BLaER1 (cell line): ENCODE measurements at regions not wholly inside any gene's neighbourhood (a gene's known extent, or its start where the extent isn't known, plus 50 kb on each side); places are given as distances from the start of the nearest gene placed in this dataset.

ENCODE experiments used
- H3K27ac ChIP-seq: shearing (Covaris generic); formaldehyde crosslinking; 2 replicates; pipeline ENCODE4 v1.8.1; 2022
- H3K27me3 ChIP-seq: shearing (Covaris generic); formaldehyde crosslinking; 2 replicates; pipeline ENCODE4 v1.8.1; 2022
- H3K36me3 ChIP-seq: shearing (Covaris generic); formaldehyde crosslinking; 2 replicates; pipeline ENCODE4 v1.8.1; 2022
- H3K4me1 ChIP-seq: shearing (Covaris generic); formaldehyde crosslinking; 2 replicates; pipeline ENCODE4 v1.8.1; 2022
- H3K4me2 ChIP-seq: shearing (Covaris generic); formaldehyde crosslinking; 2 replicates; pipeline ENCODE4 v1.8.1; 2022
- H3K4me3 ChIP-seq: shearing (Covaris generic); formaldehyde crosslinking; 2 replicates; pipeline ENCODE4 v1.8.1; 2022
- H3K9ac ChIP-seq: shearing (Covaris generic); formaldehyde crosslinking; 2 replicates; pipeline ENCODE4 v1.8.1; 2022
- H3K9me3 ChIP-seq: shearing (Covaris generic); formaldehyde crosslinking; 2 replicates; pipeline ENCODE4 v1.8.1; 2022
- H4K20me1 ChIP-seq: shearing (Covaris generic); formaldehyde crosslinking; 2 replicates; pipeline ENCODE4 v1.8.1; 2022
- Cebpa-rat ChIP-seq: shearing (Covaris generic); IDR thresholded peaks from 2 replicates; pipeline ENCODE4 v1.8.1; 2022

DNA sequence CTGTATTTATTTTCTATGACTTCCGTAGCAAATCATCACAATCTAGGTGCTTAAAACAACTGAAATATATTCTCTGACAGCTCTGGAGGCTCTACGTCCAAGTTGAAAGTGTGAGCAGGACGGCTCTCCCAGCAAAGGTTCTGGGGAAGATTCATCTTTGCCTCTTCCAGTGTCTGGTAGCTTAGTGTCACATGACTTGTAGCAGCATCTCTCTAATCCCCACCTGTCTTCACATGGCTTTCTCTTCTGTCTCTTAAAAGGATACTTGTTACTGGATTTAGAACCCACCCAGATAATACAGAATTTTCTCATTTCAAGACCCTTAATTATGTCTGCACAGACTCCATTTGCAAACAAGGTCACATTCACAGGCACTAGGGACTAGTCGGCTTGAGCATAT, 687.7 kb upstream of the RBFOX1 start:
- H3K9me3 ChIP-seq = no peaks in the 10 kb centered on the region
- H3K9ac ChIP-seq = no peak overlapping the region
- no peaks in the 10 kb centered on the region for H4K20me1 ChIP-seq
- no peak for TF ChIP-seq Cebpa-rat
- H3K4me3 ChIP-seq = no peak overlapping the region
- no peak overlapping the region for H3K4me2 ChIP-seq
- H3K27ac ChIP-seq = no peak overlapping the region
- no peaks in the 10 kb centered on the region for H3K4me1 ChIP-seq
- no peaks in the 10 kb centered on the region for H3K36me3 ChIP-seq
- peaks cover 13% of the 10 kb centered on the region; the same call in 1 of the 2 replicates for H3K27me3 ChIP-seq

DNA sequence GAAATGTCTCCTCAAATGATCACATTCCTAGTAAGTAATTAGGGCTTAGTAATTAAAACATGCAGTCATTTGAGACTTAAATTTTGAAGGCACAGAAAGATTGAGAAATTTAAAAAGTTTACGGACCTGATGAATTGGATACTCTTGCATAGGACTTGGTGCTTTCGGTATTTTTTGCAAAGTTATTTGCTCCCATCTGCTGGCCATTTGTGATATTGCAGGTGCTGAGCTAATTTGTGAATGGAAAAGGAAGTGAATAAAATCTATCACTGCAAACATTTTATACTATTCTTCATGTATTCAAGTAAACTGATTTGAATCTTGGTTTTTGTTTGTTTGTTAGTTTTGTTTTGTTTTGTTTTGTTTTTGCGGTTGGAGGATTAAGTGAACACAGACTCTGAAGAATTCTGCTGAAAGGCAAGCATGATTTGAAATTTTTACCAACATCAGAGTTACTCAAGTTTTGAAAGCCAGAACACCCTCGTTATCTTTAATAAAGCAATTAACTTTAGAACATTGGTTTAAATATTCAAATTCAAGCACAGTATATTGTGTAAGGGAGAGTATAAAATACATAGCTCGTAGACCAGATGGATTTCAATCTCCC, 689.5 kb upstream of the RBFOX1 start:
- Histone ChIP-seq H3K4me1 (no peaks in the 10 kb centered on the region), H3K9me3 (no peaks in the 10 kb centered on the region), H4K20me1 (no peaks in the 10 kb centered on the region), H3K27ac (no peak overlapping the region), H3K9ac (no peak overlapping the region), H3K36me3 (no peaks in the 10 kb centered on the region), H3K4me3 (no peak overlapping the region), H3K4me2 (no peak overlapping the region), H3K27me3 (peaks cover 13% of the 10 kb centered on the region; the same call in 1 of the 2 replicates)
- TF ChIP-seq Cebpa-rat = no peak

DNA sequence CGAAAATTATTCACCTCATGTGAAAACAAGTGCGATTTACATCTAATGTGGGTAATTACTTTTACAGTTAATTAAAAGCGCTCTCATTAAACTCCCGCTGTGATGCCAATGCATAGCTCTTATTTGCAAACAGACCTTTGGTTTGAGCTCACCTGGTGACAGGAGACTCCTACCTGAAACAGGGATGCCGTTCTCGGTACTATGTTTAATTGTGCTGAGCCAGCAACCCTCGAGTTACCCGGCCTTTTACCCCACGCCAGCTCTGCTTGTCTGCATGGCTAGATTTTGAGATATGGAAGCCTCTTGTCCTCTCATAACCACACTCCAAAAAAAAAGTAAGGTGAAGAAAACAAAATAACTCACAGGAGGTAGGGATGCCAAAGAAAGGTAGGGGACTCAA, 690.4 kb upstream of the RBFOX1 start:
- H4K20me1 ChIP-seq = no peaks in the 10 kb centered on the region
- H3K36me3 ChIP-seq = no peaks in the 10 kb centered on the region
- no peak overlapping the region for H3K4me3 ChIP-seq
- H3K27me3 ChIP-seq = peaks cover 13% of the 10 kb centered on the region; the same call in 1 of the 2 replicates
- no peaks in the 10 kb centered on the region for H3K9me3 ChIP-seq
- no peak overlapping the region for H3K27ac ChIP-seq
- no peak overlapping the region for H3K4me2 ChIP-seq
- H3K4me1 ChIP-seq = no peaks in the 10 kb centered on the region
- TF ChIP-seq Cebpa-rat = no peak
- H3K9ac ChIP-seq = no peak overlapping the region

DNA sequence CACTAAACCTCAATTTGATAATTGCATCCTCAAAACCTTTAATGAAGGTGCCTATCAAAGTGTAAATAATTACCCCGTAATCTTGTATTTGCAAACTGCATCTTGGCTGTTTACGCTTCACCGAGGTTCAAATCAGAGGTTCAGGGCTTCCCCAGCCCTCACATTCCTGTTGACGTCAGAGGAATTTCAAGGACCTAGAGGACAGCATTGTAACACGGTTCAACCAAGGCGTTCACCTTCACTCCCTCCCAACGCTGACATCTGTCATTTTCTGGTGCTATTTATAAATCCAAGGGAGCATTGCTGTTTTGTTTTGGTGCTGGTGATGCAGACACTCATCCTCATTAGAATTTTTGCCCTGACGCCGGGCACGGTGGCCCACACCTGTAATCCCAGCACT, 691.6 kb upstream of the RBFOX1 start:
- no peaks in the 10 kb centered on the region for H3K36me3 ChIP-seq
- no peak overlapping the region for H3K4me3 ChIP-seq
- no peaks in the 10 kb centered on the region for H4K20me1 ChIP-seq
- no peaks in the 10 kb centered on the region for H3K4me1 ChIP-seq
- H3K9ac ChIP-seq = no peak overlapping the region
- no peak overlapping the region for H3K27ac ChIP-seq
- H3K27me3 ChIP-seq = peaks cover 13% of the 10 kb centered on the region; the same call in 1 of the 2 replicates
- no peaks in the 10 kb centered on the region for H3K9me3 ChIP-seq
- no peak for TF ChIP-seq Cebpa-rat
- no peak overlapping the region for H3K4me2 ChIP-seq

DNA sequence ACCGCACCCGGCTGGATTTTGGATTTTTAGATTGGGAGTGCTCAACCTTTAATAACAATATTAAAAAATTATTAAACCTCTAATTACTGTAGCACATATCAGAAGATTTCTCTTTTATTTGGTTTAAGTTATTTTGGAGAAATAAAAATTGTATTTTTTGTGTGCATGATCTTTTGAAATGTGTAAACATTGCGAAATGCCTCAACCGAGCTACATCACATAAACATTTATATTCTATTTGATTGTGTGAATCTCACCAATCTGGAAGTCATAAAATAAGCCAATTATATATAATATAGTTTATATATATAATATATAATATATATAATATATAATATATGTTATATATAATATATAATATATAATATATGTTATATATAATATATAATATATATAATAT, 696.2 kb upstream of the RBFOX1 start:
- H3K27ac ChIP-seq = no peak overlapping the region
- no peak for TF ChIP-seq Cebpa-rat
- H3K4me2 ChIP-seq = no peak overlapping the region
- H3K9me3 ChIP-seq = no peaks in the 10 kb centered on the region
- H3K9ac ChIP-seq = no peak overlapping the region
- no peak overlapping the region for H3K4me3 ChIP-seq
- no peaks in the 10 kb centered on the region for H3K36me3 ChIP-seq
- no peaks in the 10 kb centered on the region for H4K20me1 ChIP-seq
- H3K4me1 ChIP-seq = no peaks in the 10 kb centered on the region
- peaks cover 4% of the 10 kb centered on the region; the same call in 1 of the 2 replicates for H3K27me3 ChIP-seq

DNA sequence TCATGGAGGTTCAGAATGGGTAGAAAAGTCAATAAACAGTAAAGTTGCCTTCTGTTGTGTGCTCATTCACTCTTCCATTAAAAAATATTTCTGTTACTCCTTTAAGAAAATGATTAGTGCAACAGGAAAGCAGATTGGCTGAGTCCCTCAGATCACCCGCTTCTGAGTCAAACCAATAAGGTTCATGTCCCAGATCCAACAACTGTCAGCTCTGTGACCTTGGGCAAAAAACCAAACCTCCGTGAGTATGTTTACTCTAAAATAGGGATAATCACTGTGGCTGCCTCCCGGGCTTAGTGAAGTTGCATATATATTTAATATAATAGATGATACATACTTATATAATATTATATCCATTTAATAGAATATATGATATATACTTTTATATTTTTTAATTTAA, 698.5 kb upstream of the RBFOX1 start:
- Histone ChIP-seq H3K9me3 (no peaks in the 10 kb centered on the region), H3K36me3 (no peaks in the 10 kb centered on the region), H3K27ac (no peak overlapping the region), H4K20me1 (no peaks in the 10 kb centered on the region), H3K4me2 (no peak overlapping the region), H3K9ac (no peak overlapping the region), H3K4me1 (no peaks in the 10 kb centered on the region), H3K4me3 (no peak overlapping the region), H3K27me3 (no peaks in the 10 kb centered on the region)
- no peak for TF ChIP-seq Cebpa-rat

DNA sequence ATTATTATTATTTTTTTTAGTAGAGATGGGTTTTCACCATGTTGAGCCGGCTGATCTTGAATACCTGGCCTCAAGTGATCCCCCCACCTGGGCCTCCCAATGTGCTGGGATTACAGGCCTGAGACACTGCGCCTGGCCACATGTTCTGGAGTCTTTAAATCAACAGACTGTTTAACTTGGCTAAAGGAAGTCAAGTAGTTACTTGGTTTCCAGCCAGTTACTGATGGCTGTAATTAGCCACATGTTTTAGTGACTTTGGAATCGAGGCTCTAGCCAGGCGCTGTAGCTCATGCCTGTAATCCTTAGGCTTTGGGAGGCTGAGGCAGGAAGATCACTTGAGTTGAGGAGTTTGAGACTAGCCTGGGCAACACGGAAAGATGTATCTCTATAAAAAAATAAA, 699.2 kb upstream of the RBFOX1 start:
- Histone ChIP-seq H3K4me1 (no peaks in the 10 kb centered on the region), H3K4me3 (no peak overlapping the region), H4K20me1 (no peaks in the 10 kb centered on the region), H3K27ac (no peak overlapping the region), H3K9ac (no peak overlapping the region), H3K36me3 (no peaks in the 10 kb centered on the region), H3K9me3 (no peaks in the 10 kb centered on the region), H3K27me3 (no peaks in the 10 kb centered on the region), H3K4me2 (no peak overlapping the region)
- TF ChIP-seq Cebpa-rat = no peak

DNA sequence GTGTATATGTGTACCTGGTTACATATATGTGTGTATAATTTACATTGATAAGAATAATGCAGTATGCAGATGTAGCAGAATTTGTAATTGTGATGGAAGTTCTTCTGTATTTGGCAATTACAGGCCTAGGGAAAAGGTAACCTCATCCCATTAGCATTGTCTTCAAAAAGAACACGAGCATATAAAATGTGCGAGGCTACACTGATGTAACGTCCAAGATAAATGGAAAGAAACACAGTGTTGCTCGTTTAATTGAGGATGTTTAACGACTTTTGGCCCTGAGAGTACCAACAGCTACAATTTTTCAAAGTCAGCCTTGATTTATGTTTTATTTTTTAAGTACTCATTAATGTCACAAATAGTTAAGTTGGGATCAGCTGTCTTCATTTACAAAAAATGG, 703.5 kb upstream of the RBFOX1 start:
- Histone ChIP-seq H3K9ac (no peak overlapping the region), H3K36me3 (no peaks in the 10 kb centered on the region), H4K20me1 (no peaks in the 10 kb centered on the region), H3K27me3 (no peaks in the 10 kb centered on the region), H3K4me1 (no peaks in the 10 kb centered on the region), H3K9me3 (no peaks in the 10 kb centered on the region), H3K4me2 (no peak overlapping the region), H3K4me3 (no peak overlapping the region), H3K27ac (no peak overlapping the region)
- no peak for TF ChIP-seq Cebpa-rat

DNA sequence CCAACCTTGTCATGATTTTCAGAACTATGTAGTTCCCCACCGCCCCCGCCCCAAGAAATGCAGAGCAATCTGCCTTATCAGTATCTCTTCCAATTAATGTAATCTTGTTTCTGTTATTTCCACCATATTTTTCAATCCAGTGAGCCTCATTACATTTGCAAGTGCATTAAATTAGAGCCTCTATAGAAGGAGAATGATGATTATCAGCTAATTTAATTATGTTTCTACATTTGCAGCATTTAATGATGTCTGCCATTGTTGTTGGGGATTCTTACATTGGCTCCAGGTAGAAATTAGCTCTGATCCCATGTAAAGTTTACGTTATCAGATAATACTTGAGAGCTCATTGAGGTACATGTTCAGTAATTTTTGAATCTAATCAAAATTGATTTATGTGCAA, 707.0 kb upstream of the RBFOX1 start:
- Histone ChIP-seq H3K4me2 (no peak overlapping the region), H4K20me1 (no peaks in the 10 kb centered on the region), H3K9me3 (0 out of 2 replicates have a peak, but pooled peaks cover 4% of the 10 kb centered on the region)

DNA sequence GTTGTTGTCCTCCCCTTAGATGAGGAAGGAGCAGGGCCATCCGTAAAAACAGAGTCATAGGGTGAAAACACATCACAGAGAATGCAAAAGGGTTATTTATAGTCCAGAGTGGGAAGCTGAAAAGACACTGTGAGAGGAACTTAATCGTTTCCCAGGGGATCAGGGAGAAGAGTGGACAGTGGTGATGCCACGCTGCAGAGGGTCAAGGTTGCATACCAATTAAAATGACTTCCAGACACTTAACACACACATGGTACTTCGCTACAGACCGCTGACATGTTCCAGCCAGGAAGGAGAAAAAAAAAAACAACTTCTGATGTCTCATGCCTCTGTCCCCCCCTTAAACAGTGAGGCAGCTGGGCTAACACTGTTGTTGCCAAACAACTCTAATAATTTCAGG, 713.8 kb upstream of the RBFOX1 start:
- H3K36me3 ChIP-seq = no peaks in the 10 kb centered on the region
- no peak overlapping the region for H3K4me2 ChIP-seq
- H3K27me3 ChIP-seq = no peaks in the 10 kb centered on the region
- H3K9ac ChIP-seq = no peak overlapping the region
- TF ChIP-seq Cebpa-rat = no peak
- H3K27ac ChIP-seq = no peak overlapping the region
- H4K20me1 ChIP-seq = no peaks in the 10 kb centered on the region
- no peaks in the 10 kb centered on the region for H3K4me1 ChIP-seq
- 0 out of 2 replicates have a peak, but pooled peaks cover 5% of the 10 kb centered on the region for H3K9me3 ChIP-seq
- no peak overlapping the region for H3K4me3 ChIP-seq

More for the DNA sequence above, 707.0 kb upstream of the RBFOX1 start:
- H3K27me3 ChIP-seq = no peaks in the 10 kb centered on the region
- no peak for TF ChIP-seq Cebpa-rat
- no peak overlapping the region for H3K4me3 ChIP-seq
- no peak overlapping the region for H3K27ac ChIP-seq
- H3K36me3 ChIP-seq = no peaks in the 10 kb centered on the region
- H3K4me1 ChIP-seq = no peaks in the 10 kb centered on the region
- no peak overlapping the region for H3K9ac ChIP-seq

DNA sequence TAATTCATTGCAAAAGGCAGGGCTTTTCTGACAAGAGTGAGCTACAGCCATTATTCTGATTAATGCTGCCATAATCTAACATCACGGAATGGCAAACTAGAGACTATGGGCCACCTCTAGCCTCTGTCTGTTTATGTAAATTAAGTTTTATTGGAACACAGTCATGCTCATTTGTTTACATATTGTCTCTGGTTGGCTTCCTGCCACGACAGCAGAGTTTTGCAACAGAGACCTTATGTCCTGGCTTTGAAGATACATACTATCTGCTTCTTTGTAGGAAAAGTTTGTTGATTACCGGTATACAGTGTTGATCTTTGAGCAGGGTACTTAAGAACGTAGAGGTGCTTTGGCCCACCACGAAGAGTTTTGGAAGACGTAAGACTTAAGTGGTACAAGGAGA, 715.9 kb upstream of the RBFOX1 start:
- Histone ChIP-seq H3K4me2 (no peak overlapping the region), H3K9ac (no peak overlapping the region), H3K36me3 (no peaks in the 10 kb centered on the region), H3K9me3 (0 out of 2 replicates have a peak, but pooled peaks cover 5% of the 10 kb centered on the region), H3K4me1 (no peaks in the 10 kb centered on the region), H3K27ac (no peak overlapping the region), H4K20me1 (no peaks in the 10 kb centered on the region), H3K27me3 (no peaks in the 10 kb centered on the region), H3K4me3 (no peak overlapping the region)
- TF ChIP-seq Cebpa-rat = no peak
